Thoracic aorta (tissue), 2 donors: ENCODE measurements at regions not wholly inside any gene's neighbourhood (a gene's known extent, or its start where the extent isn't known, plus 50 kb on each side); places are given as distances from the start of the nearest gene placed in this dataset.
A peak's percentile ranks its signal among the peaks of the same experiment; 100 is the strongest.

ENCODE experiments used
- ATAC-seq: fragments of 150-250 bp; one replicate; pipeline ENCODE4 v1.8.0; 2017; ENCODE audit warnings: low read depth; ENCODE audit not compliant: insufficient number of reproducible peaks, low FRiP score
- DNase-seq: peaks from one replicate; pipeline ENCODE4 v3.0.0-alpha.2; 2020; ENCODE audit warnings: low spot score
- H3K27ac ChIP-seq, 2 donors: fragments of 200-600 bp; sonication (generic); 1 replicate in 1 of 2; 2 replicates in 1 of 2; pipeline ENCODE4 v1.5.1; 2016; ENCODE audit warnings: mild to moderate bottlenecking in 2 of 2, moderate library complexity in 2 of 2
- H3K27me3 ChIP-seq: fragments of 200-600 bp; sonication (generic); replicated peaks from 2 replicates; pipeline ENCODE4 v1.6.0; 2016; ENCODE audit warnings: mild to moderate bottlenecking; ENCODE audit not compliant: insufficient read depth
- H3K36me3 ChIP-seq: fragments of 200-600 bp; sonication (generic); one replicate; pipeline ENCODE4 v1.5.1; 2016
- H3K4me1 ChIP-seq, 2 donors: fragments of 200-600 bp; sonication (generic); 1 replicate in 1 of 2; 2 replicates in 1 of 2; pipeline versions ENCODE4 v1.5.1 to v1.6.0; 2016; ENCODE audit warnings: low read depth in 2 of 2, mild to moderate bottlenecking in 1 of 2; ENCODE audit not compliant: control insufficient read depth in 1 of 2
- H3K4me3 ChIP-seq: fragments of 200-600 bp; sonication (generic); 2 replicates; pipeline ENCODE4 v1.5.1; 2016; ENCODE audit warnings: mild to moderate bottlenecking
- H3K9me3 ChIP-seq: fragments of 200-600 bp; sonication (generic); 2 replicates; pipeline ENCODE4 v1.5.1; 2016
- CTCF ChIP-seq: fragments of 200-600 bp; sonication (generic); IDR thresholded peaks from one replicate; pipeline ENCODE4 v1.5.1; 2019; ENCODE audit warnings: antibody characterized with exemption

GRCh38 chr10:23523251-23523650 lies 84.4 kb downstream of the OTUD1 start:
- no peak for TF ChIP-seq CTCF
- no peak overlapping the region for H3K27ac ChIP-seq
- DNase-seq = no peak
- no peak overlapping the region for H3K4me3 ChIP-seq
- no peaks in the 10 kb centered on the region for H3K27me3 ChIP-seq
- no peak for ATAC-seq
- no peaks in the 10 kb centered on the region for H3K9me3 ChIP-seq
- no peaks in the 10 kb centered on the region for H3K4me1 ChIP-seq
- H3K36me3 ChIP-seq = no peaks in the 10 kb centered on the region

- no peaks in the 10 kb centered on the region for H3K4me1 ChIP-seq
- peak; percentile 20 for TF ChIP-seq CTCF
- ATAC-seq = no peak
Measured at GRCh38 chr10:23525406-23525805, 86.5 kb downstream of the OTUD1 start.

DNA sequence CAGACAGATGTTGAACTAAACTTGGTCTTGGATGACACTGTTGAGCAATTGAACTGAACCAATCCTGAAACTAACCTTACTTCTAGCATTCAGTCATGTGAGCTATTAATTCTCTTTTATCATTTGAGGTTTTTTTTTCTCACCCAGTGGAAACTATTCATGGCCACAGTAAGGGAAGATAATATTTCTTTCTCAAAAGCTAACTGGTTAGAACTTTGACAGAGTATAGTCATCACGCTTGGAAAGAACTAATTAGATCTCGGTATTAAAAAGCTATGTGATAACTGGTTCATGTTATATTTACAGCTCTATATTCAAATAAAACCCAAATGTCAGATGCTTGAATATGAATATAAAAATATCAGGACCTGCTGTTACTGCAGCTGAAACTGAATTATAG lies 89.5 kb downstream of the OTUD1 start:
- H3K36me3 ChIP-seq = no peaks in the 10 kb centered on the region
- H3K27ac ChIP-seq = no peak overlapping the region
- no peaks in the 10 kb centered on the region for H3K4me1 ChIP-seq
- no peak for TF ChIP-seq CTCF
- DNase-seq (no peak), ATAC-seq (no peak)
- no peaks in the 10 kb centered on the region for H3K9me3 ChIP-seq
- no peak overlapping the region for H3K4me3 ChIP-seq
- no peaks in the 10 kb centered on the region for H3K27me3 ChIP-seq

More at GRCh38 chr10:23525406-23525805, 86.5 kb downstream of the OTUD1 start:
- no peak for DNase-seq
- no peak overlapping the region for H3K27ac ChIP-seq
- H3K4me3 ChIP-seq = no peak overlapping the region
- H3K27me3 ChIP-seq = no peaks in the 10 kb centered on the region
- H3K36me3 ChIP-seq = no peaks in the 10 kb centered on the region
- no peaks in the 10 kb centered on the region for H3K9me3 ChIP-seq

DNA sequence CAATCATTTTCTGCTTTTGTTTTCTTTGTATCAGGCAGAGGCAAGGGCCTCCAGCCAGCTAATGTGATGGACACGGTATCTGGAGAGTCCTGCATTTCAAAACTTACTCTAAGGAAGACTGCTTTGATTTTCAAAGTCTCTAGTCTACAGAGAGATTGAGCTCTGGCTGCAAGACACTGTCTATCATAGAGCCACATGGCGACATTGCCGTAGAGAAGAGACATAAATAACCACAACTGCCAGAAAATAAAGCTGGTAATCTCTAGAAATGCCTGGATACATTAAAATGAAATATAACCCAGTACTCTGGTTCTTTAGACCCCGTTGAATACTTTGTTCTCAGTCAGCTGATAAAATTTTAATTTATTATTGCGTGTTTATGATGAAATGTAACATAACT lies 90.8 kb downstream of the OTUD1 start:
- no peak overlapping the region for H3K4me3 ChIP-seq

GRCh38 chr10:23530079-23530478 lies 91.2 kb downstream of the OTUD1 start:
- ATAC-seq = no peak

More for the DNA sequence above, 90.8 kb downstream of the OTUD1 start:
- no peak overlapping the region for H3K27ac ChIP-seq
- no peaks in the 10 kb centered on the region for H3K27me3 ChIP-seq
- no peak for TF ChIP-seq CTCF
- H3K36me3 ChIP-seq = no peaks in the 10 kb centered on the region
- H3K4me1 ChIP-seq = no peaks in the 10 kb centered on the region
- DNase-seq (no peak), ATAC-seq (no peak)
- H3K9me3 ChIP-seq = no peaks in the 10 kb centered on the region

More at GRCh38 chr10:23530079-23530478, 91.2 kb downstream of the OTUD1 start:
- Histone ChIP-seq H3K4me1 (no peaks in the 10 kb centered on the region), H3K36me3 (no peaks in the 10 kb centered on the region), H3K27me3 (no peaks in the 10 kb centered on the region), H3K27ac (no peak overlapping the region), H3K4me3 (no peak overlapping the region), H3K9me3 (no peaks in the 10 kb centered on the region)
- peak; percentile 29 for TF ChIP-seq CTCF
- DNase-seq = no peak
